HG02759 (cell line): ENCODE measurements at regions not wholly inside any gene's neighbourhood (a gene's known extent, or its start where the extent isn't known, plus 50 kb on each side); places are given as distances from the start of the nearest gene placed in this dataset.
"Not testable (repeated sequence)": the region's sequence is repeated elsewhere in the genome, so short reads cannot be mapped to it uniquely, and the experiment has no call there.

ENCODE experiments used
- ATAC-seq: cut with Tn5 transposase; IDR thresholded peaks from one replicate; pipeline ENCODE4 v1.9.1; 2021; ENCODE audit warnings: mild to moderate bottlenecking, moderate library complexity; ENCODE audit not compliant: unreplicated experiment

GRCh38 chr2:67075056-67075455 lies 322.1 kb upstream of the ETAA1 start:
- no peak for ATAC-seq

DNA sequence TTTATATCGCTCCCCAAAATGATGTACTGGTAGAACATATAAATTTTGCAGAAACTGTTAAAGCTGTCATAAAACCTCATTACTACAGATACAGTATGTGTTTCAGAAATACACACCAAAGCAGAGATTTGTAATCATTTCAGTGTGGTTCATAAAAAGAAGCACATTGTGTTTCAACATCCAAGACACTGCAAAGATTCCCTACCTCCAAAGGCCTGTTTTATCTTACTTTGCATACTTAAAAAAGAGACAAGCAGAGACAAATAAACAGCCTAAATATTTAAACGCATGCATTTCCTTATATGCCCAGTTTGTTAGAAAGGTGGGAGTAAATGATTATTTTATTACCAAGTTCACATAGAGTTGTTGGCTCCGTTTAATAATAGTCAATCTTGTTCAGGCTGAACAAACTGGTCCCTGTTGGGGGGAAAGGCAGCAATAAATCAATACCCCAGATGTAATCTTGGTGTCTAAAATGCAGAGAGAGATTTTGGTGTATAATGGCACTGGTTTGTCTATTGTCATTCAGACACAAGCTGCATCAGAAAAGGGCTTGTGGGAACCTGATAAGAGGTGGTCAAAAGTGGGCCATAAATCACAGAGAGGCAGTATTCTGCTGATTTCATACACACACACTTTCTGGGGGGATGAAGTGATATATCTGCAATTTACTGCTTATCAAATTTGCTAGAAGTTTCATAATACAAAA lies 321.4 kb upstream of the ETAA1 start:
- no peak for ATAC-seq

GRCh38 chr2:67076239-67076624 lies 320.9 kb upstream of the ETAA1 start:
- no peak for ATAC-seq

GRCh38 chr2:67079729-67080128 lies 317.4 kb upstream of the ETAA1 start:
- no peak for ATAC-seq

DNA sequence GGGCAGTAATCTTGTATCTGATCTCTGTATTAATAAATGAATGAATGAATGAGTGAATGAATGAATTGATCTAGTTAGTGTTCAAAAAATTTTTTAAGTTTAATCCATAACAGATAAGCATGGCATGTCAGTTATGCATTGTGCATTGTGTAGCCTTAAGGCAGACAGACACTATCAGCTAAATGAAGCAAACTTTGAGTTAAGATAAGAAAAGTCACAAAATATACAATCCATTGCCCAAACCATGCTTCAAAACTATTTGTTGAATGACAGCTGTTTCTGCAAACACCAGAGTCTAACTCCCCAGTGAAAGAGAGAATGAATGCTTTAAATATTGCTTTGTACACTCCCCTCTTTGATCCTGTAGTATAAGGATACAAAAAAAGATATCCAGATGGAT lies 314.3 kb upstream of the ETAA1 start:
- no peak for ATAC-seq

DNA sequence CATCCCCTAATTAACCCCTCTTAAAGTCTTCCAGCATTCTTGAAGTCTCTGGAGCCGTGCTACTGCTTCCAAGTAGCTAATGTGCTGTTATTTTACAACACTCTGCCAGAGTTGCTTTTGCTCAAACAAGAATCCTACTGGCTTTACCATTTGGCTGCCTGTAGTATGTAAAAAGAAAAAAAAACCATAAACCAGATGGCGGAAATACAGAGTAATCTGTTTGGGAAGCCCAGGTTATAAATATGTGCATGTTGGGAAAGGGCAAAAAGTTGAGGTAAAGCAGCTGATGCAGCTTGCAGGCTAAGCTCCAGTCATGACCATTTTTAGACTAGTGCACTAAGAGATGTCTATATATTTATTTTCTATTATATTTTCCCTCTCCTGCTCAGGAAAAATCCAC lies 313.2 kb upstream of the ETAA1 start:
- no peak for ATAC-seq

GRCh38 chr2:67085146-67085545 lies 312.0 kb upstream of the ETAA1 start:
- no peak for ATAC-seq

GRCh38 chr2:67091681-67092080 lies 305.5 kb upstream of the ETAA1 start:
- no peak for ATAC-seq

DNA sequence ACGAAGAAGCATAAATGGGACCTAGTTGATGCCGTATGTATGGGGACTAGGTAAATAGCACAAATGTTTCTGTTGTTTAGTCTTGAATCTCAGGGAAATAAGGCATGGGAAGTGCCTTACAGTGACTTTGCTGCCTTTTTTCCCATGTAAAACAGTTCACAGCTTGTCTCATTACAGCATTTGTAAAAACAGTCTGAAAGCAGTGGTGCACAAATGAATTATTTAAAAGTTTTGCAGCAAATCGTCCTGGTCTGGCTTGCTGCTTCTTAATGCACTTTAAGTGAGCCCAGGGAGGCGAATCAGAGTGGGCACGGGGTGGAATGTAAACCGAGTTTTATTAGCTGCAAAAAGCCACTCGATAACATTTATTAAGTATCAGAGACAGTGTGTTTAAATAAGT lies 302.0 kb upstream of the ETAA1 start:
- no peak for ATAC-seq

- ATAC-seq = no peak
Measured at GRCh38 chr2:67096886-67097285, 300.2 kb upstream of the ETAA1 start.

GRCh38 chr2:67103157-67103556 lies 294.0 kb upstream of the ETAA1 start:
- ATAC-seq = no peak

DNA sequence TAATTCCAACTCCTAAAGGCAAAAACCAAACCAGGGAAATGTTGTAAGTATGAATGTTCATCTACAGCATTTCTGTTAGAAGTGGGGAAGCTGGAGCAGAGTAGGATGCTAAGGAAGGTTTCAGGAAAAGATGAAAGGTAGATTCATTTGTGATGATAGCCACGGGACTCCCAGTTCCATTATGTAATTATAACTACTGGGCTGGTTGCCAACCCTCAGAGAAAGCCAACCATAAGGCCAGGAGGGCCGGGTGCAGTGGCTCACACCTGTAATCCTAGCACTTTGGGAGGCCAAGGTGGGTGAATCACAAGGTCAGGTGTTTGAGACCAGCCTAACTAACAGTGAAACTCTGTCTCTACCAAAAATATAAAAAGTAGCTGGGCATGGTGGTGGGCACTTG lies 288.9 kb upstream of the ETAA1 start:
- no peak for ATAC-seq

DNA sequence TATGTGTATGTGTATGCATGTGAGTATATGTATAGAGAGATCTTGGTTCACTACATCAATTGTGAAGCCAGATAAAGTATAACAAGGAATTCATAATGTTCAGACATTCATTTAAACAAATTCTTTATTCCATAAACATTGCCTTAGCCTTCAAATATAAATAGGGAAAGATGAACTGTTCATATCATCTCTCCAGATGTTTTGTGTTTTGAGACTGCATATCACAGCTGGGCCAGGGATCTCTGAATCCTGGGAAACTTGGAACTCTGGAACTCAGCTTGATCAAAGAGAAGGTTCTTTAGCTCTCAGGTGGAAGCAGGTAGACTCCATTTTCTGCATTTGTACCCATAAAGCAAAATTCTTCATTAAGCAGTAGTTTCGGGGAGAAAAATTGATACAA lies 272.6 kb upstream of the ETAA1 start:
- ATAC-seq = no peak

GRCh38 chr2:67130531-67131256 lies 266.4 kb upstream of the ETAA1 start:
- ATAC-seq = no peak

GRCh38 chr2:67131257-67131609 lies 265.9 kb upstream of the ETAA1 start:
- no peak for ATAC-seq

DNA sequence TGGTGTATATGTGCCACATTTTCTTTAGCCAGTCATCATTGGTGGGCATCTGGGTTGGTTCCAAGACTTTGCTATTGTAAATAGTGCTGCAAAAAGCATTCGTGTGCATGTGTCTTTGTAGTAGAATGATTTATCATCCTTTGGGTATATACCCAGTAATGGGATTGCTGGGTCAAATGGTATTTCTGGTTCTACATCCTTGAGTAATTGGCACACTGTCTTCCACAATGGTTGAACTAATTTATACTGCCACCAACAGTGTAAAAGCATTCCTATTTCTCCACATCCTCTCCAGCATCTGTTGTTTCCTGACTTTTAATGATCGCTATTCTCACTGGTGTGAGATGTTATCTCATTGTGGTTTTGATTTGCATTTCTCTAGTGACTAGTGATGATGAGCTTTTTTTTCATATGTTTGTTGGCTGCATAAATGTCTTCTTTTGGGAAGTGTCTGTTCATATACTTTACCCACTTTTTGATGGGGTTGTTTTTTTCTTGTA lies 264.6 kb upstream of the ETAA1 start:
- not testable (repeated sequence) for ATAC-seq

GRCh38 chr2:67135208-67135607 lies 261.9 kb upstream of the ETAA1 start:
- ATAC-seq = no peak

DNA sequence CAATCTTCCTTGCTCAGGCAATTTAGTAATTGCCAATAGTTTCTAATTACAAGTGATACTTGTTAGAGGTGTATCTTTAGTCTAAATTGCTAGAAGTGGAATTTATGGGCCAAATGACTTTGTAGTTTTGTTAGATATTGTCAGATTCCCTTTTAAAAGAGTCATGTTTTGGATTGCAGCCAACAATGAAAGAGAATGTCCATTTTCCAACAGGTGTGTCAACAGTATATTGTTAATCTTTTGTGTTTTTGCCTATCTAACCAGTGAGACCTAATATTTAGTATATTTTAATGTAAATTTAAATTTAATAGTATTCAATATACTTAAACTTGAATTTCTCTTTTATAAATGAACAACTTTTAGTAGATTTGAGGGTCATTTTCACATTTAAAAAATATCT lies 259.4 kb upstream of the ETAA1 start:
- ATAC-seq = no peak

- no peak for ATAC-seq
Measured at GRCh38 chr2:67142071-67142470, 255.1 kb upstream of the ETAA1 start.

- ATAC-seq = no peak
Measured at GRCh38 chr2:67142741-67143140, 254.4 kb upstream of the ETAA1 start.

DNA sequence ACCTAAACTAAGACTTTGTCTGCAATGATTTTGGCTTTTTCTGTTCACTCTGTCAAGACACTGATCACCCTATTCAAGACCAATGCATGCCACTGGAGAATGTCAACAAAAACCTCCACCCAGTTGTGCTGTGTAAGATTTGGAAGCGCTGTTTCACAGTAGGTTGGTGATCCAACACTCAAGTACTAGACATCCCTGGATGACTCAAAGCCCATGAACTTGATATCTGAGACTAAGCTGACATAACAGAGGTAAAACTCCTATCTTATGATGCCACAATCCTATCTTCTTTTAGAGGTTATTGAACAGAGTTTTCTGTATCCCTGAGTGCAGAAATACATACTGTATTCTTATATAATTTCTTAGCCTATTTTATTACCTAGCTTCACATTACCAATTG lies 251.3 kb upstream of the ETAA1 start:
- ATAC-seq = no peak

GRCh38 chr2:67156796-67157195 lies 240.3 kb upstream of the ETAA1 start:
- ATAC-seq = no peak

DNA sequence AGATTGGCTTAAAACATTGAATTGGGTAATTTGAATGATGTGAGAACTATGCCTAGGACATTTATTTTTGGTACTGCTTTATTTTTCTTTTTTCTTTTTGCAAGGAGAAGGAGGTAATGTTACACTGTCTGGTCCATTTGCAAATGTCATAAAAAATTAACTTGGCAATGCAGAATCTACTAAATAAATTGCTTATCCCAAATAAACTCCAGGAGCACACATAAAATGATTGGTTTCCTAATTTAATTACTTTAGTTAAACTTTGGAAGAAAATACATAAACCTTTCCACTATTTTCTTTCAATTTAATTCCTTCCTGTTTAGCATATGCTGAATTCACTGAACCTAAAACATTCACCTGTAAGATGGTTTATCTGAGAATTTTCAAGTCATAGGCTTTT lies 238.4 kb upstream of the ETAA1 start:
- ATAC-seq = no peak
